ENCODE measurements at regions not wholly inside any gene's neighbourhood (a gene's known extent, or its start where the extent isn't known, plus 50 kb on each side); places are given as distances from the start of the nearest gene placed in this dataset.

DNA sequence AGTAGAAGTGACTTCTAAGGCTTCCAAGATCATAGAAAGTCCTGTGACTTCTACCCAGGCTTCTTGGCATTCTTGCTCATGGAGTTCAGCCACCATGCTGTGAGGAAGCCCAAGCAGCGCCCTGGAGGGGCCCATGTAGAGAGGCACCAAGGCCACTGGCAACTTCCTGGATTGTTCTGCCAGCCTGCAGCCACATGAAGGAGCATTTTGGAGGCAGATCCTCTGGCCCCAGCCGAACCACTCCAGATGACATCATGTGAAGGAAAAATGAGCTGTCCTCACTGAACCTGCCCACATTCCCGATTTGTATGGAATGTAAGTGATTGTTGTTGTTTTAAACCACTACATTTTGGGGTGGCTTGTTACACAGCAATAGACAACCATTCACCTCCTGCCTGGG is 51.5 kb upstream of the MNX1 start:
- TF ChIP-seq, protein P1, sequence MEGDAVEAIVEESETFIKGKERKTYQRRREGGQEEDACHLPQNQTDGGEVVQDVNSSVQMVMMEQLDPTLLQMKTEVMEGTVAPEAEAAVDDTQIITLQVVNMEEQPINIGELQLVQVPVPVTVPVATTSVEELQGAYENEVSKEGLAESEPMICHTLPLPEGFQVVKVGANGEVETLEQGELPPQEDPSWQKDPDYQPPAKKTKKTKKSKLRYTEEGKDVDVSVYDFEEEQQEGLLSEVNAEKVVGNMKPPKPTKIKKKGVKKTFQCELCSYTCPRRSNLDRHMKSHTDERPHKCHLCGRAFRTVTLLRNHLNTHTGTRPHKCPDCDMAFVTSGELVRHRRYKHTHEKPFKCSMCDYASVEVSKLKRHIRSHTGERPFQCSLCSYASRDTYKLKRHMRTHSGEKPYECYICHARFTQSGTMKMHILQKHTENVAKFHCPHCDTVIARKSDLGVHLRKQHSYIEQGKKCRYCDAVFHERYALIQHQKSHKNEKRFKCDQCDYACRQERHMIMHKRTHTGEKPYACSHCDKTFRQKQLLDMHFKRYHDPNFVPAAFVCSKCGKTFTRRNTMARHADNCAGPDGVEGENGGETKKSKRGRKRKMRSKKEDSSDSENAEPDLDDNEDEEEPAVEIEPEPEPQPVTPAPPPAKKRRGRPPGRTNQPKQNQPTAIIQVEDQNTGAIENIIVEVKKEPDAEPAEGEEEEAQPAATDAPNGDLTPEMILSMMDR (IDR thresholded peaks at IDR 0.05; ENCODE audit: control insufficient read depth, insufficient read depth, low read depth, low read length, missing control alignments) = no peak
- no peak overlapping the region for H3K4me3 ChIP-seq (ENCODE audit: control insufficient read depth, low read depth, low read length)

DNA sequence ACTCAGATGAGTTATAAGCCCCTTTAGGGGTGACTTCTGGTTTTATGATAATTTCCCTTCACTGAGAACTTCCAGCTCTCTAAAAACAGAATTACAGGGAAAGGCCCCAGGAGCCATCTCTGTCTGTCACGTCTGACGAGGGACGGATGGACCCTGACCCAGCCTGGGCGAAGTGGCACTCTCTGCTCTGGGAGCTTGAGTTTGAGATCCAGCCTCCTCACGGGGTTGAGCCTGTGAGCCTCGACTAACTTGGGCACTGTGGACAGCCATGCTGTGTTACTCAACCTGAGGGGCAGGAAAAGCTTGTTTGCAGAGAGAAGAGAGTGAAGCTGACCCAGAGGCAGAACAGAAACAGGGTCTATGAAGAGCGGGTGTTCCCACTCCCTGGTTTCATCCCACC is 54.6 kb upstream of the MNX1 start:
- DNase-seq (ENCODE audit: low read depth) = no peak
- H3K4me3 ChIP-seq (ENCODE audit: control insufficient read depth, low read depth, low read length) = no peak overlapping the region
- TF ChIP-seq, protein P1 (IDR thresholded peaks at IDR 0.05; ENCODE audit: control insufficient read depth, insufficient read depth, low read depth, low read length, missing control alignments) = no peak

More for the DNA sequence above, 51.5 kb upstream of the MNX1 start:
- DNase-seq (ENCODE audit: low read depth) = no peak

DNA sequence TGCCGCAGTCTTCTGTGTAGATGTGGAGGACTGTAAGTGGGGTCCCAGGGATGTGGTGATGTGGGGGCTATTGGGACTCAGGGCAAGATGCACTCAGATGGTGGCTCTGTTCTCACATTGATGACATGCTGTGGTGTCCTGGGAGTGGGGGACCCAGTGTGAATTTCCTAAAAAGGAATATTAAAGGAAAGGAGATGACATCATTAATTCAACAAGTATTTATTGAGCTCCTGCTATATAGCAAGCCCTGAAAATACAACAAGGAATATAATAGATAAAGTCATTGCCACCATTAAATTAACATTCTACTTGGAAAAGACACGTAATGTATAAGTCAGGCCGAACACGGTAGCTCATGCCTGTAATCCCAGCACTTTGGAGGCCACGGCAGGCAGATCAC is 61.9 kb upstream of the MNX1 start:
- TF ChIP-seq, protein P1 (IDR thresholded peaks at IDR 0.05; ENCODE audit: control insufficient read depth, insufficient read depth, low read depth, low read length, missing control alignments) = no peak
- no peak overlapping the region for H3K4me3 ChIP-seq (ENCODE audit: control insufficient read depth, low read depth, low read length)
- no peak for DNase-seq (ENCODE audit: low read depth)

DNA sequence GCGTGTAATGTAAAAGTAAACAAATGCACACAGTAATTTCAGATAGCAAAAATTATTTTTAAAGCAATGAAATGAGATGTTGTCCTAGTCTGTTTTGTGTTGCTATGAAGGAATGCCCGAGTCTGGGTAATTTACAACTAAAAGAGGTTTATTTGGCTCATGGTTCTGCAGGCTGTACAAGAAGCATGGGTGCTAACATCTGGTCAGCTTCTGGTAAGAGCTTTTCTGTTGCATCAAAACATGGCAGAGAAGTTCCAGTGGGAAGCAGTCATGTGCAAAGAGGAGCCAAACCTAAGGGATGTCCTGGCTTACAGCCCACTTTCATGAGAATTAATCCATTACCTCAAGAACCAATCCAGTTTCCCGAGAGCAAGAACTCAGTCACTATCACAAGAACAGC is 62.9 kb upstream of the MNX1 start:
- no peak for DNase-seq (ENCODE audit: low read depth)
- TF ChIP-seq, protein P1 (IDR thresholded peaks at IDR 0.05; ENCODE audit: control insufficient read depth, insufficient read depth, low read depth, low read length, missing control alignments) = no peak
- no peak overlapping the region for H3K4me3 ChIP-seq (ENCODE audit: control insufficient read depth, low read depth, low read length)

DNA sequence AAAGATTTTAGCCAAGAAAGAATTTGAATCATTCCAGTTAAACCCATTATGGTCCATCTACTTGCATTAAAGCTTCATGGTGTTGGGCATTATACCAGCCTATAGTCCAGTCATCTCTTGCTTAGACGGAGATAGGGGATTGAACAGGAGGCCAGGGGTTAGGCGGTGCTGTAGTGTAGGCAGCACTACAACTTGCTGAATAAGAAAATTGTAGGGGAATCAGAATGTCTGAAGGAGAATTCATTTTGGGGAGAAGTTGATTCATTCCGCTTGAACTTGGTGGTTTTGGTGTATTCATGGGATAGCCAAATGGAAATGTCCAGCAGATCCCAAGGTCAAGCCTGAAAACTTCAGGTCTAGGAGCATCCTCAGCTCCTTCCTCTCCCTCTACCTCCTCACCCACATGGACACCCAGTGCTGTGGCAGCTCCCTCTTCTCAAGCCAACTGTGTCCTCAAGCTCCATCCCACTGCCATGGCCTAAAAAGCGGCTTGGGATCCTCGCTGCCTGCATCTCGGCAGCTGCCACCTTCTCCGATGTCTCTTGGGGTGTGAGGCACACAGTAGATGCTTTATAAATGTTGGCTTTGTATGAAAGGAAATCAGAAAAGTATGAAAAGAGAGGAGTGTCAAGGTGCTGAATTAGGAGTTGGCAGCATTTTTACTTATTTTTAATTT is 63.6 kb upstream of the MNX1 start:
- no peak for DNase-seq (ENCODE audit: low read depth)
- TF ChIP-seq, protein P1 (IDR thresholded peaks at IDR 0.05; ENCODE audit: control insufficient read depth, insufficient read depth, low read depth, low read length, missing control alignments) = no peak

DNA sequence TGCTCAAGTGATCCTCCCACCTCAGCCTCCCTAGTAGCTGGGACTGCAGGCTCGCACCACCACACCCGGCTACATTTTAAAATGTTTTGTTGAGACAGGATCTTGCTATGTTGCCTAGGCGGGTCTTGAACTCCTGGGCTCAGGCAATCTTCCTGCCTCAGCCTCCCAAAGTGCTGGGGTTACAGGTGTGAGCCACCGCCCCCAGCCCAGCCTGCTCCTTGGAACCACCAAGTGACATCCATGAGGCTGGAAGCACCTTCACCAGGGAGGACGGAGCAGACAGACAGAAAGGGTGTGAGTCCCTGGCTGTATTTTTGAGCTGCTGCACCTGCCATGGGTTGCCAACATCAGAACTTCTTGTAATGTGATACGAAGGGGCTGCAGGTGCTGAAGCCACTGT is 62.3 kb upstream of the UBE3C start:
- H3K4me3 ChIP-seq (ENCODE audit: control insufficient read depth, low read depth, low read length) = no peak overlapping the region
- TF ChIP-seq, protein P1 (IDR thresholded peaks at IDR 0.05; ENCODE audit: control insufficient read depth, insufficient read depth, low read depth, low read length, missing control alignments) = no peak
- no peak for DNase-seq (ENCODE audit: low read depth)

More for the DNA sequence above, 63.6 kb upstream of the MNX1 start:
- no peak overlapping the region for H3K4me3 ChIP-seq (ENCODE audit: control insufficient read depth, low read depth, low read length)
